ENCODE measurements at regions not wholly inside any gene's neighbourhood (a gene's known extent, or its start where the extent isn't known, plus 50 kb on each side); places are given as distances from the start of the nearest gene placed in this dataset.

DNA sequence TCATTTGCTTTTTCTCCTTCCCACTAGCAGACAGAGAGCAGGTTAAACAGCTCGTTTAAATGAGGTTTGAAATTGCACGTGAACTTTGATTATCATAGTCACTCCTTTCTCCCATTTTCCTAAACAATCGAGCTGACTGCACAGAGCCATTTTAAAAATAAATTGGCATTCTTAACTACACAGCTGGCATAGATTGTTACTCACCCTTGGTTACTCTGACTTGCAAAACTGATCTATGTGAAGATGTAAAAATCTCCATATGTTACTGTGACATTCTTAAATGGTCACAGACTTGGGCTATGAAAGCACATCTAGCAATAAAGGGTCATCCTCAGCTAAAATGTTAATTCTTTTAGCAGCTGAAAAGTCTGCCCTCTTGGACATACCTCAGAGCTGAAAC is 368.5 kb downstream of the DTWD2 start:
- H3K9ac ChIP-seq (ENCODE audit: insufficient read depth in 1 of 2, low read length in 2 of 2), result no peak overlapping the region
- no peaks in the 10 kb centered on the region for H3K36me3 ChIP-seq (ENCODE audit: control insufficient read depth in 4 of 4, insufficient read depth in 4 of 4, low read length in 4 of 4)
- H3K27me3 ChIP-seq (ENCODE audit: control insufficient read depth in 3 of 3, insufficient read depth in 3 of 3, low read length in 2 of 3), result peaks cover 0 to 3% (median 2%) of the 10 kb centered on the region in 3 donors
- no peak overlapping the region for H3K4me3 ChIP-seq
- DNase-seq (peak in 2 of 3 donors; percentile 68 to 78), ATAC-seq (ENCODE audit: insufficient read depth, low FRiP score) (no peak)
- 47 to 78% methylated on average over 3 of the region's 3 CpGs for WGBS, 2 donors
- TF ChIP-seq, protein P1, sequence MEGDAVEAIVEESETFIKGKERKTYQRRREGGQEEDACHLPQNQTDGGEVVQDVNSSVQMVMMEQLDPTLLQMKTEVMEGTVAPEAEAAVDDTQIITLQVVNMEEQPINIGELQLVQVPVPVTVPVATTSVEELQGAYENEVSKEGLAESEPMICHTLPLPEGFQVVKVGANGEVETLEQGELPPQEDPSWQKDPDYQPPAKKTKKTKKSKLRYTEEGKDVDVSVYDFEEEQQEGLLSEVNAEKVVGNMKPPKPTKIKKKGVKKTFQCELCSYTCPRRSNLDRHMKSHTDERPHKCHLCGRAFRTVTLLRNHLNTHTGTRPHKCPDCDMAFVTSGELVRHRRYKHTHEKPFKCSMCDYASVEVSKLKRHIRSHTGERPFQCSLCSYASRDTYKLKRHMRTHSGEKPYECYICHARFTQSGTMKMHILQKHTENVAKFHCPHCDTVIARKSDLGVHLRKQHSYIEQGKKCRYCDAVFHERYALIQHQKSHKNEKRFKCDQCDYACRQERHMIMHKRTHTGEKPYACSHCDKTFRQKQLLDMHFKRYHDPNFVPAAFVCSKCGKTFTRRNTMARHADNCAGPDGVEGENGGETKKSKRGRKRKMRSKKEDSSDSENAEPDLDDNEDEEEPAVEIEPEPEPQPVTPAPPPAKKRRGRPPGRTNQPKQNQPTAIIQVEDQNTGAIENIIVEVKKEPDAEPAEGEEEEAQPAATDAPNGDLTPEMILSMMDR (IDR thresholded peaks at IDR 0.05; ENCODE audit: control extremely low read depth, extremely low read depth), result no peak
- peaks cover 0 to 27% (median 0%) of the 10 kb centered on the region in 5 donors for H3K4me1 ChIP-seq (ENCODE audit: control insufficient read depth in 5 of 5, insufficient read depth in 5 of 5, low read length in 5 of 5)
- no peaks in the 10 kb centered on the region for H3K9me3 ChIP-seq (ENCODE audit: control insufficient read depth in 4 of 4, insufficient read depth in 3 of 4, low read length in 3 of 4)
- no peak overlapping the region for H3K27ac ChIP-seq (ENCODE audit: low read depth in 1 of 2, low read length in 1 of 2)

DNA sequence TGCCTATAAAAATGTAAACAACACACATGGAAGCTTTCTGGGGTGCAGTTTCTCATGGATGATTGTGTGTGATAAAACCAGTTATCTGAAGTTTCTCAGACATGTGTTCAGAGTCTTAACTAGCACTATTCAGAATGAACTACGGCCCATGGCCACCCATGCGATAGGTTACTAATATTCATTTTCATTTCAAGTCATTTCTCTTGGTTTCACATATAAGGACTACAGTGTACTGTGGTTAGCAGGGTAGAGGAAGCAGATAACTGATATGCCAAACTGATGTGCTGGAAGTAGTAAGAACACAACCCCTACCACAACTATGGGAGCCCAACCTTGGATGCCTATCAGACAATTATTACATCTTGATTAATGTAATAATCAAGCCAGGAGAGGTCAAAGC is 372.1 kb downstream of the DTWD2 start:
- no peaks in the 10 kb centered on the region for H3K9me3 ChIP-seq (ENCODE audit: control insufficient read depth in 4 of 4, insufficient read depth in 3 of 4, low read length in 3 of 4)
- TF ChIP-seq, protein P1 (IDR thresholded peaks at IDR 0.05; ENCODE audit: control extremely low read depth, extremely low read depth), result no peak
- H3K4me3 ChIP-seq, result no peak overlapping the region
- 47 to 95% methylated on average over 2 of the region's 2 CpGs for WGBS, 2 donors
- no peaks in the 10 kb centered on the region for H3K36me3 ChIP-seq (ENCODE audit: control insufficient read depth in 4 of 4, insufficient read depth in 4 of 4, low read length in 4 of 4)
- peaks cover 0 to 3% (median 2%) of the 10 kb centered on the region in 3 donors for H3K27me3 ChIP-seq (ENCODE audit: control insufficient read depth in 3 of 3, insufficient read depth in 3 of 3, low read length in 2 of 3)
- no peak for DNase-seq
- ATAC-seq (ENCODE audit: insufficient read depth, low FRiP score), result no peak
- peaks cover 0 to 34% (median 0%) of the 10 kb centered on the region in 5 donors for H3K4me1 ChIP-seq (ENCODE audit: control insufficient read depth in 5 of 5, insufficient read depth in 5 of 5, low read length in 5 of 5)
- H3K9ac ChIP-seq (ENCODE audit: insufficient read depth in 1 of 2, low read length in 2 of 2), result no peak overlapping the region
- H3K27ac ChIP-seq (ENCODE audit: low read depth in 1 of 2, low read length in 1 of 2), result no peak overlapping the region

DNA sequence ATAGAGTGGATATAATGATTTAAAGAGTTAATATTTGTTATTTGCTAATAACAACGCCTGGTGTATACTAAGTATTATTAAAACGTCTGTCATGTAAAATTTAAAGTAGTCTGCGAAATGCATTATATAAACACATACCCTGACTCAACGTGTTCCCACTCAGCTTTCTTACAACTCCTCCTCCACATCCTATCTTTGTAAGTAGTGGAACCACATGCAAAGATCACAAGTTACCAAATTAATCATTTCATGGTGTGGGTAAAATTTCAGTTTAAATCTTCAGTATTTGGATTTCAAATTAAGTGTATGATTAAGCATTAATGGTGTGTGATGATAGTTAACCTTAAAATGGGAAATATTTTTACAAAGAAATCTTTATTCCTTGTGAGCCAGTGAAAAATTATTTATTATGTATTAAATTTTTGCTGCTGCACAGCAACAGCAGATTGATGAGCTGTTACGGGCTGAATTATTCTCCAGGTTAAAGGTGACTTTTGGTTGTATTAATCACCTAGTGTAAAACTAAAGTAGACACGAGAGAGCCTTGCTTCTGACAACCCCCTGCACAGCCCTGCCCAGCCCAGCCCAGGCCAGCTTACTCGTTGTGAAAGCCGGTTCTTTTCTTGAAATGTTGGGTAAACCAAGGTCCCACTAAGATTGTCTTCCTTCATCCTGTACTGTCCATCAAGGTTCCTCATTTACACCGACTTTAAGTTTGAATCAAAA is 373.5 kb downstream of the DTWD2 start:
- peaks cover 0 to 27% (median 0%) of the 10 kb centered on the region in 5 donors for H3K4me1 ChIP-seq (ENCODE audit: control insufficient read depth in 5 of 5, insufficient read depth in 5 of 5, low read length in 5 of 5)
- H3K4me3 ChIP-seq, result no peak overlapping the region
- no peaks in the 10 kb centered on the region for H3K36me3 ChIP-seq (ENCODE audit: control insufficient read depth in 4 of 4, insufficient read depth in 4 of 4, low read length in 4 of 4)
- DNase-seq, result peak; percentile 79 to 95 (median 94)
- peak; percentile 21 for ATAC-seq (ENCODE audit: insufficient read depth, low FRiP score)
- H3K9me3 ChIP-seq (ENCODE audit: control insufficient read depth in 4 of 4, insufficient read depth in 3 of 4, low read length in 3 of 4), result no peaks in the 10 kb centered on the region
- 60 to 70% methylated on average over 9 of the region's 9 CpGs for WGBS, 2 donors
- no peak overlapping the region for H3K9ac ChIP-seq (ENCODE audit: insufficient read depth in 1 of 2, low read length in 2 of 2)
- TF ChIP-seq, protein P1 (IDR thresholded peaks at IDR 0.05; ENCODE audit: control extremely low read depth, extremely low read depth), result no peak
- H3K27me3 ChIP-seq (ENCODE audit: control insufficient read depth in 3 of 3, insufficient read depth in 3 of 3, low read length in 2 of 3), result peaks cover 0 to 3% (median 2%) of the 10 kb centered on the region in 3 donors
- no peak overlapping the region for H3K27ac ChIP-seq (ENCODE audit: low read depth in 1 of 2, low read length in 1 of 2)
